Adrenal gland (tissue), 9 donors: ENCODE measurements at regions not wholly inside any gene's neighbourhood (a gene's known extent, or its start where the extent isn't known, plus 50 kb on each side); places are given as distances from the start of the nearest gene placed in this dataset.

ENCODE experiments used
- DNase-seq, 7 donors: peaks; one replicate each; pipeline ENCODE4 v3.0.0-alpha.2; 2019 to 2020
- H3K27ac ChIP-seq, 5 donors: fragments of 200-600 bp; sonication (generic) in 4 of 5; 1 replicate in 3 of 5; 2 replicates in 2 of 5; pipeline versions ENCODE4 v1.5.1 to v1.8.0; 2016 to 2020; ENCODE audit warnings: mild to moderate bottlenecking in 1 of 5
- H3K27me3 ChIP-seq: fragments of 200-600 bp; 2 replicates; pipeline ENCODE4 v1.8.0; 2021
- H3K36me3 ChIP-seq, 2 donors: fragments of 200-600 bp; replicated peaks in 1 of 2; 1 replicate in 1 of 2; 2 replicates in 1 of 2; pipeline versions ENCODE4 v1.5.1 to v1.8.0; 2018 to 2022
- H3K4me1 ChIP-seq, 2 donors: fragments of 200-600 bp; replicated peaks in 1 of 2; 1 replicate in 1 of 2; 2 replicates in 1 of 2; pipeline versions ENCODE4 v1.5.1 to v1.8.0; 2018 to 2021
- H3K4me3 ChIP-seq, 4 donors: fragments of 200-600 bp; sonication (generic) in 3 of 4; one replicate each; pipeline ENCODE4 v1.5.1; 2016 to 2018
- H3K9me3 ChIP-seq, 3 donors: fragments of 200-600 bp; sonication (generic) in 1 of 3; replicated peaks in 1 of 3; 1 replicate in 2 of 3; 2 replicates in 1 of 3; pipeline versions ENCODE4 v1.5.1 to v1.8.0; 2016 to 2021
- CTCF ChIP-seq, 6 experiments: fragments of 450-650 bp in 4 of 6; fragments of 200-600 bp in 2 of 6; sonication (generic) in 1 of 6; IDR thresholded peaks; 1 replicate in 5 of 6; 2 replicates in 1 of 6; pipeline versions ENCODE4 v1.5.1 to v1.8.0; 2016 to 2021; ENCODE audit warnings: antibody characterized with exemption in 6 of 6, mild to moderate bottlenecking in 2 of 6, moderate library complexity in 1 of 6
- POLR2A ChIP-seq, 2 donors: fragments of 450-650 bp; IDR thresholded peaks; one replicate each; pipeline ENCODE4 v1.6.1; 2017; ENCODE audit warnings: antibody characterized with exemption in 2 of 2, mild to moderate bottlenecking in 2 of 2, moderate library complexity in 1 of 2
- WGBS, 4 donors: extraction: QIAGEN DNeasy Blood & Tissue Kit in 2 of 4; methylation state at CpG; one replicate each; pipeline versions ENCODE4 v1.1.5 to v1.1.7; 2013 to 2017; 5-methylcytosine and 5-hydroxymethylcytosine counted together
- intact Hi-C, 2 donors: fragments of 100-400 bp; cut with DNase I; formaldehyde crosslinking; loops; one replicate each; pipeline versions ENCODE4 v1.14.1 to v1.15.0; 2022 to 2023
- donor health status: healthy with polysubstance abuse.
- donor health status: Bipolar disorder and iron deficiency.
- donor health status: DM: yes; HTN: yes; CAD: no.
- donor health status: DM: no; HTN: no; CAD: no.
- donor health status: DM: no; HTN: no; CAD: no.

GRCh38 chrX:139121616-139122286, 408.8 kb upstream of the F9 start:
- Histone ChIP-seq H3K36me3 (no peaks in the 10 kb centered on the region), H3K4me3 (no peak overlapping the region), H3K27ac (no peak overlapping the region), H3K4me1 (no peaks in the 10 kb centered on the region), H3K27me3 (peaks cover 5% of the 10 kb centered on the region), H3K9me3 (no peaks in the 10 kb centered on the region)
- no peak for TF ChIP-seq CTCF (IDR thresholded peaks at IDR 0.05)
- intact Hi-C loops: no loop called here
- 53 to 83% (median 65%) methylated on average over 4 of the region's 4 CpGs for WGBS, 4 donors
- DNase-seq: no peak

GRCh38 chrX:139120760-139121159, 409.2 kb upstream of the FGF13 start:
- Histone ChIP-seq H3K4me1 (no peaks in the 10 kb centered on the region), H3K27me3 (peaks cover 5% of the 10 kb centered on the region), H3K27ac (no peak overlapping the region), H3K9me3 (no peaks in the 10 kb centered on the region), H3K36me3 (no peaks in the 10 kb centered on the region), H3K4me3 (no peak overlapping the region)
- 80 to 85% (median 83%) methylated on average over 3 to 5 of the region's 5 CpGs for WGBS, 4 donors
- no peak for TF ChIP-seq POLR2A (IDR thresholded peaks at IDR 0.05)
- no peak for TF ChIP-seq CTCF (IDR thresholded peaks at IDR 0.05)
- intact Hi-C loops: no loop called here
- DNase-seq: no peak

GRCh38 chrX:139113708-139114107, 402.2 kb upstream of the FGF13 start:
- Histone ChIP-seq H3K27me3 (peaks cover 6% of the 10 kb centered on the region), H3K4me3 (no peak overlapping the region), H3K27ac (no peak overlapping the region), H3K4me1 (no peaks in the 10 kb centered on the region), H3K36me3 (no peaks in the 10 kb centered on the region), H3K9me3 (no peaks in the 10 kb centered on the region)
- intact Hi-C loops: no loop called here
- WGBS, 4 donors: 64 to 78% (median 74%) methylated on average over 6 of the region's 6 CpGs
- no peak for TF ChIP-seq POLR2A (IDR thresholded peaks at IDR 0.05)
- TF ChIP-seq CTCF (IDR thresholded peaks at IDR 0.05): no peak
- peak in 1 of 7 donors; percentile 24 for DNase-seq

GRCh38 chrX:139112432-139112831, 400.9 kb upstream of the FGF13 start:
- peak in 2 of 7 donors; percentile 9 to 14 for DNase-seq
- Histone ChIP-seq H3K4me1 (no peaks in the 10 kb centered on the region), H3K27me3 (peaks cover 6% of the 10 kb centered on the region), H3K36me3 (no peaks in the 10 kb centered on the region), H3K27ac (no peak overlapping the region), H3K9me3 (no peaks in the 10 kb centered on the region), H3K4me3 (no peak overlapping the region)
- intact Hi-C loops: no loop called here
- TF ChIP-seq CTCF (IDR thresholded peaks at IDR 0.05): no peak
- no peak for TF ChIP-seq POLR2A (IDR thresholded peaks at IDR 0.05)
- 50 to 64% (median 61%) methylated on average over 2 of the region's 2 CpGs for WGBS, 4 donors
